GM21717 (cell line): ENCODE measurements at regions not wholly inside any gene's neighbourhood (a gene's known extent, or its start where the extent isn't known, plus 50 kb on each side); places are given as distances from the start of the nearest gene placed in this dataset.
"Not testable (repeated sequence)": the region's sequence is repeated elsewhere in the genome, so short reads cannot be mapped to it uniquely, and the experiment has no call there.

Experiments used
- ATAC-seq: cut with Tn5 transposase; IDR thresholded peaks from one replicate; pipeline ENCODE4 v1.9.1; 2021; ENCODE audit warnings: mild to moderate bottlenecking, moderate library complexity; ENCODE audit not compliant: unreplicated experiment

DNA sequence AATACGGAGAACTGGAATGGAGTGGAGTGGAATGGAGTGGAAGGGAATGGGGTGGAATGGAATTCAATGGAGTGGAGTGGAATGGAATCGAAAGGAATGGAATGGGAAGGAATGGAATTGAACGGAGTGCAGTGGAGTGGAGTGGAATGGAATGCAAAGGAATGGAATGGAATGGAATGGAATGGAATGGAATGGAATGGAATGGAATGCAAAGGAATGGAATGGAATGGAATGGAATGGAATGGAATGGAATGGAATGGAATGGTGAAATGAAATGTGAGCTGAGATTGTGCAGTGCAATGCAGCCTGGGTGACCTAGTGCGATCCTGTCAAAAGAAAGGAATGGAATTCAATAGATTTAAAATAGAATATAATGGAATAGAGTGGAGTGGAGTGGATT, 357.3 kb upstream of the WSB1 start:
- ATAC-seq, result peak; percentile 59

- not testable (repeated sequence) for ATAC-seq
Observed at GRCh38 chr17:26937750-26938322, 356.1 kb upstream of the WSB1 start.

DNA sequence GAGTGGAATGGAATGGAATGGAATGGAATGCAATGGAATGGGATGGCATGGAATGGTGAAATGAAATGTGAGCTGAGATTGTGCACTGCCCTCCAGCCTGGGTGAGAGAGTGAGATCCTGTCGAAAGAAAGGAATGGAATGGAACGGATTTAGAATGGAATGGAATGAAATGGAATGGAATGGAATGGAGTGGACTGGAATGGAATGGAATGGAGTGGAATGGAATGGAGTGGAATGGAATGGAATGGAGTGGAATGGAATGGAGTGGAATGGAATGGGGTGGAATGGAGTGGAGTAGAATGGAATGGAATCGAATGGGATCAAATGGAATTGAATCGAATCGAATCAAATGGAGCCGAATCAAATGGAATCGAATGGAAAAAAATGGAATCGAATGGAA, 354.2 kb upstream of the WSB1 start:
- ATAC-seq, result not testable (repeated sequence)

DNA sequence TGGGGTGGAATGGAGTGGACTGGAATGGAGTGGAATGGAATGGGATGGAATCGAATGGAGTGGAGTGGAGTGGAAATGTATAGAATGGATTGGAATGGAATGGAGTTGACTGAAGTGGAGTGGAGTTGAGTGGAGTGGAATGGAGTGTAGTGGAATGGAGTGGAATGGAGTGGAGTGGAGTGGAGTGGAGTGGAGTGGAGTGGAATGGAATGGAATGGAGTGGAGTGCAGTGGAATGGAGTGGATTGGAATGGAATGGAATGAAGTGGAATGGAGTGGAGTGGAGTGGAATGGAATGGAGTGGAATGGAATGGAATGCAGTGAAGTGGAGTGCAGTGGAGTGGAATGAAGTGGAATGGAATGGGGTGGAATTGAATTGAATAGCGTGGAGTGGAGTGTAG, 353.3 kb upstream of the WSB1 start:
- peak; percentile 47 for ATAC-seq

DNA sequence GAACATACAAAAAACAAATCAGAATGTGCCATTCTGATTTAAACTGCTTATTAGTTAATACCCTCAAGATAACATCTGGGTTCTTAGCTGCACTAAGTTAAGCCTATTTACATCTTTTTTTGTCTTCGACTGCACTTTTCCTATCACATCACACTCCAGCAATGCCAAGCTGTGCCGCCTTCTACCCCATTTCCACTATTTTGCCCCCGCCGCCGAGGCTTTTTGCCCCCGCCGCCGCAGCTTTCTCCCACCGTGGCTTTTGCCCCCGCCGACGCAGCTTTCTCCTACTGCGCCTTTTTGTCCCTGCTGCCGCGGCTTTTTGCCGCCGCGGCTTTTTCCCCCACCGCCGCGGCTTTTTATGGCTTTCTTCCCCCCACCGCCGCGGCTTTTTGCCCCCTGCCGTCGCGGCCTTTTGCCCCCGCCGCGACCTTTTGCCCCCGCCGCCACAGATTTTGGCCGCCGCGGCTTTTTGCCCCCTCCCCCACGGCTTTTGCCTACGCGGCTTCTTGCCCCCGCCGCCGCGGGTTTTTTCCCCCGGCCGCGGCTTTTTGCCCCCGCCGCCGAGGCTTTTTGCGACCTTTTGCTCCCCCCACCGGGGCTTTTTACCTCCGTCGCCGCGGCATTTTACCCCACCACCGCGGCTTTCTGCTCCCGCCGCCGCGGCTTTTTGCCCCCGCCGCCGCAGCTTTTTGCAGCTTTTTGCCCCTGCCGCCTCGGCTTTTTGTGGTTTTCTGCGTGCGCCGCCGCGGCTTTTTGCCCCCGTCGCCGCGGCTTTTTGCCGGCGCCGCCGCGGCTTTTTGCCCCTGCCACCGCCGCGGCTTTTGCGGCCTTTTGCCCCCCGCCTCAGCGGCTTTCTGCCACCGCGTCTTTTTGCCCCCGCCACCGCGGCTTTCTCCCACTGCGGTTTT, 331.4 kb upstream of the WSB1 start:
- no peak for ATAC-seq

- no peak for ATAC-seq
Observed at GRCh38 chr17:26963163-26963503, 330.8 kb upstream of the WSB1 start.

DNA sequence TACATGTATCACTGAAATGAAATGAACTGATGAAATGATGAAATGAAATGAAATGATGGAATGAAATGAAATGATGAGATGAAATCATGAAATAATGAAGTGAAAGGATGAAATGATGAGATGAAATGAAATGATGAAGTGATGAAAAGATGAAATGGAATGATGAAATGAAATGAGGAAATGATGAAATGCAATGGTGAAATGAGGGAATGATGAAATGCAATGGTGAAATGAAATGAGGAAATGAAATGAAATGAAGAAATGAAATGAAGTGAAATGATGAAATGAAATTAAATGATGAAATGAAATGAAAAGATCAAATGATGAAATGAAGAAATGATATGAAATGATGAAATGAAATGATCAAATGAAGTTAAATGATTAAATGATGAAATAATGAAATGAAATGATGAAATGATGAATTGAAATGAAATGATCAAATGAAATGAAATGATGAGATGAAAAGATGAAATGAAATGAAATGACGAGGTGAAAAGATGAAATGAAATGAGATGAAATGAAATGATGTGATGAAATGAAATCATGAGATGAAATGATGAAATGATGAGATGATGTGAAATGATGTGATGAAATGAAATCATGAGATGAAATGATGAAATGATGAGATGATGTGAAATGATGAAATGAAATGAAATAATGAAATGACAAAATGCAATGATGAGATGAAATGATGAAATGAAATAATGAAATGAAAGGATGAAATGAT, 327.9 kb upstream of the WSB1 start:
- not testable (repeated sequence) for ATAC-seq

GRCh38 chr17:26966625-26967179, 327.2 kb upstream of the WSB1 start:
- ATAC-seq, result not testable (repeated sequence)

DNA sequence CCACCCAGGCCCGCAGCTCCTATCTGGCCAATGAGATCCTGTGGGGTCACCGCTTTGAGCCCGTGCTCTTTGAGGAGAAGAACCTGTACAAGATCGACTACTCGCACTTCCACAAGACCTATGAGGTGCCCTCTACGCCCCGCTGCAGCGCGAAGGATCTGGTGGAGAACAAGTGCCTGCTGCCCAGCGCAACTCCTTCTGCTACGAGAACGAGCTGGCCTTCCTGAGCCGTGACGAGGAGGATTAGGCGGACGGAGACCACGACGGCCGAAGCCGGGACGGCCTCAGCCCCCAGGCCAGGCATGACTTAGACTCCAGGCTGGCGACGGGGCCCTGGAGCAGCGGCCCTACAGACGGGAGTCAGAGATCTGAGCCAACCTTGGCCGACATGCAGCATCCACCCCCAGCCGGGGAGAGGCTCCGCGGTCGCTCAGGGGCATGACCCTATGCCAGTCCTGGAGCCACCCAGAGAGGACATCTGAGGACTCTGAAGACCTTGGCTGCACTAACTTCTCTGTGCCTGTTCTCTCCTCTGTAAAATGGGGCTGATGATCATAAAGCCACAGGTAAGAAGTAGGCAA, 312.0 kb upstream of the WSB1 start:
- ATAC-seq, result not testable (repeated sequence)

- not testable (repeated sequence) for ATAC-seq
Observed at GRCh38 chr17:26982563-26982962, 311.4 kb upstream of the WSB1 start.

DNA sequence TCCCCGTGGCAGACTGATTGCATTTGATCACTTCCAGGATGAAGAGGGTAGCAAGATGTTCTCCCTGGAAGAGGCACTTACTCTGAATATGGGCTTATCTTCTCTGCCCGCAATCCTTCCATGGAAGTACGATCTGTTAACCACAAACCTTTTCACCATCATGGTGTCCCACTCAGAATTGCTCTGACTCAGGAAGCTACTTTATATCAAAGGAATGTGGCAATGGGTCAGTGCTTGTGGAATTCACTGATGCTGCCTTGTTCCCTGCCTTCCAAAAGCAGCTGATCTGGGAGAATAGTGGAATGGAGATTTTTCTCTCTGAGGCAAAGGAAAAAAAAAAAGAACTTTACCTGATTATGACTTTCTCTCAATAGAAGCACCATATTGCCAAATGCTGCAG, 306.1 kb upstream of the WSB1 start:
- not testable (repeated sequence) for ATAC-seq

- ATAC-seq, result not testable (repeated sequence)
Observed at GRCh38 chr17:26994648-26995047, 299.3 kb upstream of the WSB1 start.

DNA sequence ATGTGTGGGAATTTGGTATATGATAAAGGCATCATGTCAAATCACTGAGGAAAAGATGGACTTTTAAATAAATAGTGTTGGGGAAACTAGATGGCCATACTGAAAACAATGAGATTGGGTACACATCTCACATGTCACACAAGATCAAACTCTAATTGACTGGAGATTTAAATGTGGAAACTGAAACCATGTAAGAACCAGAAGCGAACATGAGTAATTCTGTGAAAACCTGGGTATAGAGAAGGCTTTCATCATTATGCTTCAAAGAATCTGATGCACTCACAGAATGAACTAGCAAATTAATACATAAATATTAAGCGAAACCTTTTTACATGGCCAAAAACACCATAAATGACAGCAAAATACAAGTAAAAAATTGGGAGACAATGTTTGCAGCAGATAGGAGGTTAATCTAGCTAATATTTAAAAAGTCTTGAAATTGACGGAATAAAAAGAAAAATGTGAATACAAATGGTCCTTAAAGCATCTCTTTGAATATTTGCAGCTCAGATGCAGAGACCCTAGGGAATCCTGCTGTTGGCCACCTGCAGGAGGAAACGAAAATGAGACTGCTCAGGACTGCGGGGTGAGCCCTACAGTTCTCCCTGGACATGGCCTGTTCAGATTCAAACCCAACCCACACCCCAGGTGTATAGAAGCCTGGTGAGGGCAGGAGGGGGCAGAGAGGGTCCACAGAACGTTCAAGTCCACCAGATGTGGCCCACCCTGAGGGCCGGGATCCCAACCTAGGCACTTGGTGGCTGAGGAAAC, 297.6 kb upstream of the WSB1 start:
- not testable (repeated sequence) for ATAC-seq

GRCh38 chr17:27007734-27008531, 286.0 kb upstream of the WSB1 start:
- ATAC-seq, result not testable (repeated sequence)

- ATAC-seq, result no peak
Observed at GRCh38 chr17:27009087-27009486, 284.8 kb upstream of the WSB1 start.

DNA sequence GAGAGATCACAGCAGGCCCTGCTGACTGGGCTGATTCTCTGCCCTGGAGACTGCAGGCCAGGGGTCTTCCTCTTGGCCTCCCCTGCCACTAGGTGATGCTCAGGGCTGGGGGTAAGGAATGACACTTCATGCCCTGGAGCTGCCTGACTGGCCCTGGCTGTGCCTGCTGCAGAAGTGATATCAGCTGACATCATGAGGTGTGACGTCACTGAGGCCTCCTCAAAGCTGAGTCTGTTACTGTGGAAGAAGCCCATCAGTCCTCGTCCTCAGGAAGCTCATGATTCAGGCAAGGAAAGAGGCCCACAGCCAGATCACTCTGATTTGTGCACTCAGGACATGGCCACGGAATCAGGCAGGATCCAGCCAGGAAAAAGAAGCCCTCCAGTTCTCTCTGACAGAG, 283.8 kb upstream of the WSB1 start:
- ATAC-seq, result not testable (repeated sequence)

- not testable (repeated sequence) for ATAC-seq
Observed at GRCh38 chr17:27030552-27030951, 263.4 kb upstream of the WSB1 start.

DNA sequence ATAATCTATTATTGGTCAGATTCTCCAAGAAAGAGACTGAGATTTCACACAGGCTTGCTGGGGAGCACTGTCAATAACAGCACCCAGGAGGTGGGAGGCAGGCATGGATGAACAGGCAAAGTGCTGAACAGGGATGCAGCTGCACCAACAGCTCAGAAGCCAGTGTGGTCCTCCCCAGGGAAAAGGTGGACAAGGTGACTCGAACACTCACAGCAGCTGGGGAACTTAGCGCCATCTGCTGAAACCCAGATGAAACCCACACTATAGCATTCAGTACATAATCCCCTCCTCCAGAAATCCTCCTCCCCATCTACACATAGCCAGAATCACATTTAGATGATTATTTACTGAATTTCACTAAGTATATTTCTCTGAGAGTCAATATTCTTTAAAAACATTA, 255.2 kb upstream of the WSB1 start:
- ATAC-seq, result no peak

DNA sequence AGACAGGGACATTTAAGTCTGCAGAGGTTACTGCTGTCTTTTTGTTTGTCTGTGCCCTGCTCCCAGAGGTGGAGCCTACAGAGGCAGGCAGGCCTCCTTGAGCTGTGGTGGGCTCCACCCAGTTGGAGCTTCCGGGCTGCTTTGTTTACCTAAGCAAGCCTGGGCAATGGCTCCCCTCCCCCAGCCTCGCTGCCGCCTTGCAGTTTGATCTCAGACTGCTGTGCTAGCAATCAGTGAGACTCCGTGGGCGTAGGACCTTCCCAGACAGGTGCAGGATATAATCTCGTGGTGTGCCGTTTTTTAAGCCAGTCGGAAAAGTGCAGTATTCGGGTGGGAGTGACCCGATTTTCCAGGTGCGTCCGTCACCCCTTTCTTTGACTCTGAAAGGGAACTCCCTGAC, 248.9 kb upstream of the WSB1 start:
- ATAC-seq, result not testable (repeated sequence)
